ENCODE measurements at regions not wholly inside any gene's neighbourhood (a gene's known extent, or its start where the extent isn't known, plus 50 kb on each side); places are given as distances from the start of the nearest gene placed in this dataset.

DNA sequence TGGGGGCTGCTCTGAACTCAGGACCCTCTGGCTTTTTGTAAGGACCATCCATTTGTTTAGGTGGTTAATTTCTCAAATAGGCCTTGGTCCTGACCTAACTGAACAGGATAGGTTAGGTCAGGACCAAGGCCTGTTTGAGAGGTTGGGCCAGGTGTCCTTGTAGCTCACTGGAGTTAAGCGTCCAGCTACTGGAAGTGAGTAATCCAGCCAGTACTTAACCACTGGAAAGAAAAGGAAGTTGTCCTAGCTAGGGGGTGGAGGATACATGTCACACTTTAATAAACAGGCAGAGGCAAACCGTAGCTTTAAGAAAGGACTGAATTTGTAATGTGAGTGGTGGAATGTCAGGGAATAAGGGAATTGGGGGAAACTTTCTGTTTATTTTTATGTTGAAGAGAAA, 96.0 kb downstream of the GPR85 start:
- TF ChIP-seq, protein P1, sequence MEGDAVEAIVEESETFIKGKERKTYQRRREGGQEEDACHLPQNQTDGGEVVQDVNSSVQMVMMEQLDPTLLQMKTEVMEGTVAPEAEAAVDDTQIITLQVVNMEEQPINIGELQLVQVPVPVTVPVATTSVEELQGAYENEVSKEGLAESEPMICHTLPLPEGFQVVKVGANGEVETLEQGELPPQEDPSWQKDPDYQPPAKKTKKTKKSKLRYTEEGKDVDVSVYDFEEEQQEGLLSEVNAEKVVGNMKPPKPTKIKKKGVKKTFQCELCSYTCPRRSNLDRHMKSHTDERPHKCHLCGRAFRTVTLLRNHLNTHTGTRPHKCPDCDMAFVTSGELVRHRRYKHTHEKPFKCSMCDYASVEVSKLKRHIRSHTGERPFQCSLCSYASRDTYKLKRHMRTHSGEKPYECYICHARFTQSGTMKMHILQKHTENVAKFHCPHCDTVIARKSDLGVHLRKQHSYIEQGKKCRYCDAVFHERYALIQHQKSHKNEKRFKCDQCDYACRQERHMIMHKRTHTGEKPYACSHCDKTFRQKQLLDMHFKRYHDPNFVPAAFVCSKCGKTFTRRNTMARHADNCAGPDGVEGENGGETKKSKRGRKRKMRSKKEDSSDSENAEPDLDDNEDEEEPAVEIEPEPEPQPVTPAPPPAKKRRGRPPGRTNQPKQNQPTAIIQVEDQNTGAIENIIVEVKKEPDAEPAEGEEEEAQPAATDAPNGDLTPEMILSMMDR (conservative IDR thresholded peaks at IDR 0.05; ENCODE audit: low read depth, low read length), result no peak
- TF ChIP-seq EZH2 (IDR thresholded peaks at IDR 0.05; ENCODE audit: borderline replicate concordance, low read depth, low read length, poor library complexity, severe bottlenecking), result no peak
- H3K36me3 ChIP-seq (ENCODE audit: insufficient read depth, low read length, poor library complexity, severe bottlenecking), result no peaks in the 10 kb centered on the region
- CTCF ChIA-PET, result no interaction called here

DNA sequence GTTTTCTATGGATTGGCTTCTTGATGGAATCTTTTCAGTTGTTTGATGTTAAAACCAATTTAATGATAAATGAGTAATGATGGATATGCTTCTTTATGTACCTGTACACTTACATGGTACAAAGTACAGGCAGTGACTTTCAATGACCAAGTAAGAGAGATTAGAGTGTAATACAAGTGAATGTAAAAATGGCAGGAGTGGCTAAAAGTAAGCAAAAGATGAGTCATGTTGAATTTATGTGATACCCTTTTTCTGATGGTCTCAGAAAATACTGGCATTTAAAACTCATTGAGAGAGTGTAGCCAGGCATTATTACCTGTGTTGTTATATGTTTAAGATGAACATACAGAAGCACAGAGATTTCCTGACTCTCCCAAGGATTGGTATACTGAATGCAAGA, 97.1 kb downstream of the GPR85 start:
- POLR2A ChIA-PET (ENCODE audit: low non-redundant PET), result no interaction called here
- Histone ChIP-seq H3K4me1 (ENCODE audit: insufficient read depth, low read length, poor library complexity, severe bottlenecking) (no peaks in the 10 kb centered on the region), H3K9me3 (ENCODE audit: low read depth, low read length, poor library complexity, severe bottlenecking) (no peaks in the 10 kb centered on the region), H3K27ac (ENCODE audit: low read depth, low read length, poor library complexity, severe bottlenecking) (no peak overlapping the region), H3K27me3 (replicated peaks; ENCODE audit: insufficient read depth, low read depth, low read length, poor library complexity) (no peaks in the 10 kb centered on the region), H3K4me3 (ENCODE audit: low read depth, low read length, poor library complexity, severe bottlenecking) (no peak overlapping the region), H3K36me3 (ENCODE audit: insufficient read depth, low read length, poor library complexity, severe bottlenecking) (no peaks in the 10 kb centered on the region)
- TF ChIP-seq EZH2 (IDR thresholded peaks at IDR 0.05; ENCODE audit: borderline replicate concordance, low read depth, low read length, poor library complexity, severe bottlenecking), result no peak
- TF ChIP-seq, protein P1 (conservative IDR thresholded peaks at IDR 0.05; ENCODE audit: low read depth, low read length), result no peak
- BruUV-seq (replicated peaks), result no TSS peak
- CTCF ChIA-PET, result no interaction called here
- intact Hi-C loops (cut with micrococcal nuclease; ENCODE audit: unreplicated experiment), result no loop called here
- no peak for DNase-seq (ENCODE audit: low spot score)

More for the DNA sequence above, 96.0 kb downstream of the GPR85 start:
- Histone ChIP-seq H3K4me3 (ENCODE audit: low read depth, low read length, poor library complexity, severe bottlenecking) (no peak overlapping the region), H3K27ac (ENCODE audit: low read depth, low read length, poor library complexity, severe bottlenecking) (no peak overlapping the region), H3K27me3 (replicated peaks; ENCODE audit: insufficient read depth, low read depth, low read length, poor library complexity) (no peaks in the 10 kb centered on the region), H3K9me3 (ENCODE audit: low read depth, low read length, poor library complexity, severe bottlenecking) (no peaks in the 10 kb centered on the region), H3K4me1 (ENCODE audit: insufficient read depth, low read length, poor library complexity, severe bottlenecking) (no peaks in the 10 kb centered on the region)
- intact Hi-C loops (cut with micrococcal nuclease; ENCODE audit: unreplicated experiment), result no loop called here
- DNase-seq (ENCODE audit: low spot score), result no peak
- POLR2A ChIA-PET (ENCODE audit: low non-redundant PET), result interaction anchor here (0.7 kb wide), 1 partner anchor 541 kb away, joined by 5 read pairs; the partner anchor contains the start of gene IFRD1
- BruUV-seq (replicated peaks), result no TSS peak

DNA sequence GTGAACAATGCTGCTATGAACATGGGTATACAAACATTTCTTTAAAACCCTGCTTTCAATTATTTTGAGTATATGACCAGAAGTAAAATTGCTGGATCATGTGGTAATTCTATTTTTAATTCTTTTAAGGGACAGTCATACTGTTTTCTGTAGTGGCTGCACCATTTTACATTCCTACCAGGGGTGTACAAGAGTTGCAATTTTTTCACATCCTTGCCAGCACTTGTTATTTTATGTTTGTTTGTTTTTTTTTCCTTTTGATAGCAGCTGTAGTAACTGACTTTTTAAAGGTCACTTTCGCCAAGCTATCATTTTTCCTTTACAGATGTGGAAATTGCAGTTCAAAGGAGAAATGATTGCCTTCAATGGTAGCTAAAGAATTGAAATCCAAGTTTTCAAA, 99.5 kb downstream of the GPR85 start:
- CTCF ChIA-PET, result no interaction called here
- TF ChIP-seq, protein P1 (conservative IDR thresholded peaks at IDR 0.05; ENCODE audit: low read depth, low read length), result no peak
- no peak for TF ChIP-seq EZH2 (IDR thresholded peaks at IDR 0.05; ENCODE audit: borderline replicate concordance, low read depth, low read length, poor library complexity, severe bottlenecking)
- POLR2A ChIA-PET (ENCODE audit: low non-redundant PET), result no interaction called here
- H3K9me3 ChIP-seq (ENCODE audit: low read depth, low read length, poor library complexity, severe bottlenecking), result no peaks in the 10 kb centered on the region
- no TSS peak for BruUV-seq (replicated peaks)
- no peak overlapping the region for H3K27ac ChIP-seq (ENCODE audit: low read depth, low read length, poor library complexity, severe bottlenecking)
- no peaks in the 10 kb centered on the region for H3K4me1 ChIP-seq (ENCODE audit: insufficient read depth, low read length, poor library complexity, severe bottlenecking)
- no peaks in the 10 kb centered on the region for H3K36me3 ChIP-seq (ENCODE audit: insufficient read depth, low read length, poor library complexity, severe bottlenecking)
- peaks cover 5% of the 10 kb centered on the region for H3K27me3 ChIP-seq (replicated peaks; ENCODE audit: insufficient read depth, low read depth, low read length, poor library complexity)
- H3K4me3 ChIP-seq (ENCODE audit: low read depth, low read length, poor library complexity, severe bottlenecking), result no peak overlapping the region
- no peak for DNase-seq (ENCODE audit: low spot score)
- intact Hi-C loops (cut with micrococcal nuclease; ENCODE audit: unreplicated experiment), result no loop called here

Measured in A673 (cell line).